SH-SY5Y (cell line): ENCODE measurements at regions not wholly inside any gene's neighbourhood (a gene's known extent, or its start where the extent isn't known, plus 50 kb on each side); places are given as distances from the start of the nearest gene placed in this dataset.

Experiments
- GATA2 ChIP-seq: IDR thresholded peaks from 2 replicates; pipeline ENCODE4 v1.6.1; 2011; ENCODE audit warnings: mild to moderate bottlenecking, low read depth, low read length
- GATA3 ChIP-seq: IDR thresholded peaks from 2 replicates; pipeline ENCODE4 v1.6.1; 2011; ENCODE audit warnings: low read depth, mild to moderate bottlenecking, low read length, moderate library complexity

GRCh38 chr4:79763486-79764075, 309.4 kb downstream of the ANTXR2 start:
- TF ChIP-seq GATA2 (no peak), GATA3 (no peak)
